ENCODE measurements at regions not wholly inside any gene's neighbourhood (a gene's known extent, or its start where the extent isn't known, plus 50 kb on each side); places are given as distances from the start of the nearest gene placed in this dataset.

GRCh38 chr17:77323413-77324171 lies 182.8 kb downstream of the SEC14L1 start:
- DNase-seq (ENCODE audit: low spot score in 2 of 2) = no peak
- Mint-ChIP-seq H3K4me1 (peaks cover 53% of the 10 kb centered on the region), H3K9me3 (no peaks in the 10 kb centered on the region), H3K27me3 (no peaks in the 10 kb centered on the region), H3K27ac (ENCODE audit: low read depth) (no peak overlapping the region), H3K36me3 (ENCODE audit: insufficient read depth) (peaks cover 2% of the 10 kb centered on the region), H3K4me3 (peak overlapping the region; percentile 56)
- no peak for ATAC-seq (replicated peaks; ENCODE audit: extremely low read depth, poor library complexity, severe bottlenecking)

GRCh38 chr17:77324227-77324626 lies 183.5 kb downstream of the SEC14L1 start:
- H3K36me3 Mint-ChIP-seq (ENCODE audit: insufficient read depth) = peaks cover 2% of the 10 kb centered on the region

GRCh38 chr17:77325577-77326075 lies 184.9 kb downstream of the SEC14L1 start:
- no peak for DNase-seq (ENCODE audit: low spot score in 2 of 2)
- Mint-ChIP-seq H3K9me3 (no peaks in the 10 kb centered on the region), H3K27me3 (no peaks in the 10 kb centered on the region), H3K4me3 (peak overlapping the region; percentile 56), H3K27ac (ENCODE audit: low read depth) (peak overlapping the region; percentile 88), H3K4me1 (peaks cover 47% of the 10 kb centered on the region), H3K36me3 (ENCODE audit: insufficient read depth) (peaks cover 2% of the 10 kb centered on the region)
- no peak for ATAC-seq (replicated peaks; ENCODE audit: extremely low read depth, poor library complexity, severe bottlenecking)

More at GRCh38 chr17:77324227-77324626, 183.5 kb downstream of the SEC14L1 start:
- no peaks in the 10 kb centered on the region for H3K9me3 Mint-ChIP-seq
- H3K4me3 Mint-ChIP-seq = peak overlapping the region; percentile 56
- DNase-seq (ENCODE audit: low spot score in 2 of 2) (no peak), ATAC-seq (replicated peaks; ENCODE audit: extremely low read depth, poor library complexity, severe bottlenecking) (no peak)
- peaks cover 54% of the 10 kb centered on the region for H3K4me1 Mint-ChIP-seq
- peak overlapping the region; percentile 88 for H3K27ac Mint-ChIP-seq (ENCODE audit: low read depth)
- no peaks in the 10 kb centered on the region for H3K27me3 Mint-ChIP-seq

- H3K4me1 Mint-ChIP-seq = peaks cover 50% of the 10 kb centered on the region
- H3K27me3 Mint-ChIP-seq = no peaks in the 10 kb centered on the region
- peak overlapping the region; percentile 88 for H3K27ac Mint-ChIP-seq (ENCODE audit: low read depth)
- no peaks in the 10 kb centered on the region for H3K9me3 Mint-ChIP-seq
- no peak overlapping the region for H3K4me3 Mint-ChIP-seq
- H3K36me3 Mint-ChIP-seq (ENCODE audit: insufficient read depth) = peaks cover 2% of the 10 kb centered on the region
- ATAC-seq (replicated peaks; ENCODE audit: extremely low read depth, poor library complexity, severe bottlenecking) (no peak), DNase-seq (ENCODE audit: low spot score in 2 of 2) (no peak)
Observed at GRCh38 chr17:77326076-77326591, 185.4 kb downstream of the SEC14L1 start.

- no peak overlapping the region for H3K4me3 Mint-ChIP-seq
- no peaks in the 10 kb centered on the region for H3K27me3 Mint-ChIP-seq
- no peaks in the 10 kb centered on the region for H3K9me3 Mint-ChIP-seq
- H3K27ac Mint-ChIP-seq (ENCODE audit: low read depth) = peak overlapping the region; percentile 88
- no peak for DNase-seq (ENCODE audit: low spot score in 2 of 2)
- no peak for ATAC-seq (replicated peaks; ENCODE audit: extremely low read depth, poor library complexity, severe bottlenecking)
- H3K4me1 Mint-ChIP-seq = peaks cover 55% of the 10 kb centered on the region
- H3K36me3 Mint-ChIP-seq (ENCODE audit: insufficient read depth) = peaks cover 5% of the 10 kb centered on the region
Observed at GRCh38 chr17:77326636-77327035, 185.9 kb downstream of the SEC14L1 start.

- peak overlapping the region; percentile 51 for H3K27ac Mint-ChIP-seq (ENCODE audit: low read depth)
- H3K4me3 Mint-ChIP-seq = no peak overlapping the region
- H3K36me3 Mint-ChIP-seq (ENCODE audit: insufficient read depth) = peaks cover 9% of the 10 kb centered on the region
- ATAC-seq (replicated peaks; ENCODE audit: extremely low read depth, poor library complexity, severe bottlenecking) = no peak
- H3K9me3 Mint-ChIP-seq = no peaks in the 10 kb centered on the region
- peaks cover 61% of the 10 kb centered on the region for H3K4me1 Mint-ChIP-seq
- DNase-seq (ENCODE audit: low spot score in 2 of 2) = no peak
- H3K27me3 Mint-ChIP-seq = no peaks in the 10 kb centered on the region
Observed at GRCh38 chr17:77327181-77327565, 186.4 kb downstream of the SEC14L1 start.

- no peaks in the 10 kb centered on the region for H3K27me3 Mint-ChIP-seq
- DNase-seq (ENCODE audit: low spot score in 2 of 2) = no peak
- ATAC-seq (replicated peaks; ENCODE audit: extremely low read depth, poor library complexity, severe bottlenecking) = no peak
- H3K4me3 Mint-ChIP-seq = no peak overlapping the region
- peaks cover 12% of the 10 kb centered on the region for H3K36me3 Mint-ChIP-seq (ENCODE audit: insufficient read depth)
- H3K27ac Mint-ChIP-seq (ENCODE audit: low read depth) = no peak overlapping the region
- peaks cover 67% of the 10 kb centered on the region for H3K4me1 Mint-ChIP-seq
- H3K9me3 Mint-ChIP-seq = no peaks in the 10 kb centered on the region
Observed at GRCh38 chr17:77327566-77328464, 187.0 kb downstream of the SEC14L1 start.

GRCh38 chr17:77328823-77329740 lies 188.3 kb downstream of the SEC14L1 start:
- Mint-ChIP-seq H3K4me3 (no peak overlapping the region), H3K36me3 (ENCODE audit: insufficient read depth) (peaks cover 12% of the 10 kb centered on the region), H3K27me3 (no peaks in the 10 kb centered on the region), H3K4me1 (peaks cover 68% of the 10 kb centered on the region), H3K27ac (ENCODE audit: low read depth) (no peak overlapping the region), H3K9me3 (no peaks in the 10 kb centered on the region)
- ATAC-seq (replicated peaks; ENCODE audit: extremely low read depth, poor library complexity, severe bottlenecking) = no peak
- no peak for DNase-seq (ENCODE audit: low spot score in 2 of 2)

GRCh38 chr17:77329741-77330531 lies 189.2 kb downstream of the SEC14L1 start:
- H3K4me1 Mint-ChIP-seq = peaks cover 59% of the 10 kb centered on the region
- DNase-seq (ENCODE audit: low spot score in 2 of 2) = no peak
- H3K27me3 Mint-ChIP-seq = no peaks in the 10 kb centered on the region
- no peak for ATAC-seq (replicated peaks; ENCODE audit: extremely low read depth, poor library complexity, severe bottlenecking)
- H3K4me3 Mint-ChIP-seq = no peak overlapping the region
- no peaks in the 10 kb centered on the region for H3K9me3 Mint-ChIP-seq
- H3K27ac Mint-ChIP-seq (ENCODE audit: low read depth) = no peak overlapping the region
- peaks cover 10% of the 10 kb centered on the region for H3K36me3 Mint-ChIP-seq (ENCODE audit: insufficient read depth)

- H3K27me3 Mint-ChIP-seq = no peaks in the 10 kb centered on the region
- ATAC-seq (replicated peaks; ENCODE audit: extremely low read depth, poor library complexity, severe bottlenecking) (no peak), DNase-seq (ENCODE audit: low spot score in 2 of 2) (no peak)
- H3K27ac Mint-ChIP-seq (ENCODE audit: low read depth) = no peak overlapping the region
- H3K4me1 Mint-ChIP-seq = peaks cover 52% of the 10 kb centered on the region
- H3K9me3 Mint-ChIP-seq = no peaks in the 10 kb centered on the region
- H3K4me3 Mint-ChIP-seq = no peak overlapping the region
- H3K36me3 Mint-ChIP-seq (ENCODE audit: insufficient read depth) = peaks cover 10% of the 10 kb centered on the region
Observed at GRCh38 chr17:77330602-77331081, 189.9 kb downstream of the SEC14L1 start.

GRCh38 chr17:77331301-77331864 lies 190.6 kb downstream of the SEC14L1 start:
- H3K4me3 Mint-ChIP-seq = peak overlapping the region; percentile 82
- H3K27me3 Mint-ChIP-seq = no peaks in the 10 kb centered on the region
- peaks cover 10% of the 10 kb centered on the region for H3K36me3 Mint-ChIP-seq (ENCODE audit: insufficient read depth)
- H3K4me1 Mint-ChIP-seq = peaks cover 45% of the 10 kb centered on the region
- peak overlapping the region; percentile 85 for H3K27ac Mint-ChIP-seq (ENCODE audit: low read depth)
- DNase-seq (ENCODE audit: low spot score in 2 of 2) (peak; percentile 93 to 98), ATAC-seq (replicated peaks; ENCODE audit: extremely low read depth, poor library complexity, severe bottlenecking) (peak; percentile 85)
- H3K9me3 Mint-ChIP-seq = no peaks in the 10 kb centered on the region
